CD4-positive, alpha-beta memory T cell (primary cell): ENCODE measurements at regions not wholly inside any gene's neighbourhood (a gene's known extent, or its start where the extent isn't known, plus 50 kb on each side); places are given as distances from the start of the nearest gene placed in this dataset.

ENCODE experiments used
- CTCF ChIA-PET: fragments of 350-600 bp; sonication (Branson Sonifier 250); formaldehyde crosslinking; loops from one replicate; lab custom pipeline; 2021; ENCODE audit warnings: inconsistent platforms; ENCODE audit not compliant: partially characterized antibody; lab: Charles Lee
- POLR2A ChIA-PET: fragments of 350-600 bp; sonication (Branson Sonifier 250); formaldehyde crosslinking; loops from one replicate; lab custom pipeline; 2021; ENCODE audit not compliant: partially characterized antibody; lab: Charles Lee
- DNase-seq, 5 donors: peaks; one replicate each; pipeline versions ENCODE4 v3.0.0 to v3.0.0-alpha.2; 2020 to 2022; ENCODE audit warnings: mixed read lengths in 1 of 5
- H3K27ac ChIP-seq: one replicate; pipeline ENCODE4 v1.7.0; 2013; ENCODE audit warnings: low read depth, low read length
- H3K27me3 ChIP-seq: 2 replicates; pipeline ENCODE4 v1.7.0; 2013; ENCODE audit warnings: mild to moderate bottlenecking, low read length, moderate library complexity; ENCODE audit not compliant: insufficient read depth
- H3K36me3 ChIP-seq: 2 replicates; pipeline ENCODE4 v1.7.0; 2013; ENCODE audit warnings: mild to moderate bottlenecking, low read length, moderate library complexity; ENCODE audit not compliant: insufficient read depth
- H3K4me1 ChIP-seq: 2 replicates; pipeline ENCODE4 v1.7.0; 2013; ENCODE audit warnings: mild to moderate bottlenecking, low read length, moderate library complexity; ENCODE audit not compliant: insufficient read depth
- H3K4me3 ChIP-seq, 2 donors: one replicate each; pipeline ENCODE4 v1.7.0; 2013; ENCODE audit warnings: low read length in 2 of 2, mild to moderate bottlenecking in 1 of 2
- H3K9me3 ChIP-seq, 2 donors: one replicate each; pipeline ENCODE4 v1.7.0; 2013; ENCODE audit warnings: low read length in 2 of 2, control low read depth in 1 of 2; ENCODE audit not compliant: control insufficient read depth in 1 of 2
- H3K27ac Mint-ChIP-seq, 7 donors: one replicate each; pipeline ENCODE4 v1.8.0; 2020 to 2021; ENCODE audit warnings: mixed read lengths in 7 of 7, mild to moderate bottlenecking in 6 of 7, inconsistent platforms in 3 of 7, moderate library complexity in 3 of 7
- H3K27me3 Mint-ChIP-seq, 2 donors: one replicate each; pipeline ENCODE4 v1.8.0; 2020 to 2021; ENCODE audit warnings: mixed read lengths in 2 of 2
- H3K36me3 Mint-ChIP-seq, 2 donors: one replicate each; pipeline ENCODE4 v1.8.0; 2020 to 2021; ENCODE audit warnings: mixed read lengths in 2 of 2, inconsistent platforms in 1 of 2, mild to moderate bottlenecking in 1 of 2
- H3K4me1 Mint-ChIP-seq, 4 donors: one replicate each; pipeline ENCODE4 v1.8.0; 2020 to 2021; ENCODE audit warnings: mixed read lengths in 4 of 4, mild to moderate bottlenecking in 1 of 4
- H3K4me3 Mint-ChIP-seq, 8 donors: one replicate each; pipeline ENCODE4 v1.8.0; 2020 to 2021; ENCODE audit warnings: mixed read lengths in 8 of 8, mild to moderate bottlenecking in 7 of 8, moderate library complexity in 6 of 8, inconsistent platforms in 3 of 8
- H3K9me3 Mint-ChIP-seq, 8 donors: one replicate each; pipeline ENCODE4 v1.8.0; 2020 to 2021; ENCODE audit warnings: mixed read lengths in 8 of 8, mild to moderate bottlenecking in 5 of 8, inconsistent platforms in 3 of 8, moderate library complexity in 1 of 8
- intact Hi-C: fragments of 100-400 bp; cut with micrococcal nuclease; formaldehyde crosslinking; loops from one replicate; pipeline ENCODE4 v1.15.1; 2023

- H3K4me3 Mint-ChIP-seq, result no peak overlapping the region
- H3K27ac Mint-ChIP-seq, result no peak overlapping the region
- no peaks in the 10 kb centered on the region for H3K36me3 ChIP-seq
- intact Hi-C loops, result no loop called here
- H3K9me3 Mint-ChIP-seq, result peaks cover 3 to 11% (median 6%) of the 10 kb centered on the region in 8 donors
- H3K27me3 ChIP-seq, result no peaks in the 10 kb centered on the region
- H3K4me3 ChIP-seq, result no peak overlapping the region
- ChIA-PET POLR2A (no interaction called here), CTCF (no interaction called here)
- no peaks in the 10 kb centered on the region for H3K9me3 ChIP-seq
- no peaks in the 10 kb centered on the region for H3K4me1 ChIP-seq
- H3K36me3 Mint-ChIP-seq, result no peaks in the 10 kb centered on the region
- DNase-seq, result no peak
- H3K4me1 Mint-ChIP-seq, result no peaks in the 10 kb centered on the region
- H3K27me3 Mint-ChIP-seq, result peaks cover 5 to 22% of the 10 kb centered on the region in 2 donors
- H3K27ac ChIP-seq, result no peak overlapping the region
These were observed 240.2 kb downstream of the AJAP1 start for GRCh38 chr1:4894566-4894965.

GRCh38 chr1:4880626-4881025 lies 226.2 kb downstream of the AJAP1 start:
- H3K27me3 Mint-ChIP-seq, result peaks cover 9 to 24% of the 10 kb centered on the region in 2 donors
- Histone ChIP-seq H3K9me3 (no peaks in the 10 kb centered on the region), H3K27me3 (no peaks in the 10 kb centered on the region), H3K4me1 (no peaks in the 10 kb centered on the region), H3K36me3 (no peaks in the 10 kb centered on the region), H3K4me3 (no peak overlapping the region), H3K27ac (no peak overlapping the region)
- no peaks in the 10 kb centered on the region for H3K36me3 Mint-ChIP-seq
- no peak for DNase-seq
- ChIA-PET POLR2A (no interaction called here), CTCF (no interaction called here)
- no peak overlapping the region for H3K27ac Mint-ChIP-seq
- intact Hi-C loops, result no loop called here
- no peak overlapping the region for H3K4me3 Mint-ChIP-seq
- H3K4me1 Mint-ChIP-seq, result no peaks in the 10 kb centered on the region
- peaks cover 0 to 4% (median 2%) of the 10 kb centered on the region in 8 donors for H3K9me3 Mint-ChIP-seq

- Histone ChIP-seq H3K9me3 (no peaks in the 10 kb centered on the region), H3K4me3 (no peak overlapping the region), H3K4me1 (no peaks in the 10 kb centered on the region), H3K36me3 (no peaks in the 10 kb centered on the region), H3K27ac (no peak overlapping the region), H3K27me3 (no peaks in the 10 kb centered on the region)
- POLR2A ChIA-PET, result no interaction called here
- peaks cover 5 to 24% of the 10 kb centered on the region in 2 donors for H3K27me3 Mint-ChIP-seq
- H3K27ac Mint-ChIP-seq, result no peak overlapping the region
- H3K4me1 Mint-ChIP-seq, result no peaks in the 10 kb centered on the region
- CTCF ChIA-PET, result no interaction called here
- no peak overlapping the region for H3K4me3 Mint-ChIP-seq
- peaks cover 0 to 4% (median 0%) of the 10 kb centered on the region in 8 donors for H3K9me3 Mint-ChIP-seq
- intact Hi-C loops, result no loop called here
- DNase-seq, result no peak
- no peaks in the 10 kb centered on the region for H3K36me3 Mint-ChIP-seq
These were observed 223.0 kb downstream of the AJAP1 start for GRCh38 chr1:4877426-4877825.

GRCh38 chr1:4871373-4871772 lies 217.0 kb downstream of the AJAP1 start:
- CTCF ChIA-PET, result no interaction called here
- H3K27ac Mint-ChIP-seq, result no peak overlapping the region
- peaks cover 5% of the 10 kb centered on the region in 2 donors for H3K27me3 Mint-ChIP-seq
- H3K27ac ChIP-seq, result no peak overlapping the region
- H3K4me1 ChIP-seq, result no peaks in the 10 kb centered on the region
- intact Hi-C loops, result no loop called here
- POLR2A ChIA-PET, result no interaction called here
- no peak for DNase-seq
- H3K9me3 Mint-ChIP-seq, result peaks cover 0 to 4% (median 0%) of the 10 kb centered on the region in 8 donors
- no peaks in the 10 kb centered on the region for H3K27me3 ChIP-seq
- no peaks in the 10 kb centered on the region for H3K36me3 ChIP-seq
- no peaks in the 10 kb centered on the region for H3K36me3 Mint-ChIP-seq
- no peak overlapping the region for H3K4me3 ChIP-seq
- no peaks in the 10 kb centered on the region for H3K4me1 Mint-ChIP-seq
- no peaks in the 10 kb centered on the region for H3K9me3 ChIP-seq
- no peak overlapping the region for H3K4me3 Mint-ChIP-seq

- intact Hi-C loops, result no loop called here
- H3K36me3 Mint-ChIP-seq, result no peaks in the 10 kb centered on the region
- ChIA-PET CTCF (no interaction called here), POLR2A (no interaction called here)
- H3K27ac Mint-ChIP-seq, result no peak overlapping the region
- peaks cover 0 to 9% (median under 1%) of the 10 kb centered on the region in 8 donors for H3K9me3 Mint-ChIP-seq
- no peak overlapping the region for H3K4me3 Mint-ChIP-seq
- H3K4me3 ChIP-seq, result no peak overlapping the region
- no peaks in the 10 kb centered on the region for H3K4me1 ChIP-seq
- H3K4me1 Mint-ChIP-seq, result no peaks in the 10 kb centered on the region
- no peak for DNase-seq
- H3K27me3 ChIP-seq, result no peaks in the 10 kb centered on the region
- no peaks in the 10 kb centered on the region for H3K9me3 ChIP-seq
- no peaks in the 10 kb centered on the region for H3K36me3 ChIP-seq
- H3K27ac ChIP-seq, result no peak overlapping the region
- H3K27me3 Mint-ChIP-seq, result peaks cover 5 to 7% of the 10 kb centered on the region in 2 donors
These were observed 214.1 kb downstream of the AJAP1 start for GRCh38 chr1:4868521-4868920.

- CTCF ChIA-PET, result no interaction called here
These were observed 202.0 kb downstream of the AJAP1 start for GRCh38 chr1:4856396-4856795.

GRCh38 chr1:4854367-4854766 lies 200.0 kb downstream of the AJAP1 start:
- Mint-ChIP-seq H3K4me3 (no peak overlapping the region), H3K36me3 (no peaks in the 10 kb centered on the region), H3K27me3 (peaks cover 0 to under 1% of the 10 kb centered on the region in 2 donors), H3K4me1 (no peaks in the 10 kb centered on the region), H3K9me3 (peaks cover 0 to 17% (median under 1%) of the 10 kb centered on the region in 8 donors), H3K27ac (no peak overlapping the region)
- DNase-seq, result no peak
- Histone ChIP-seq H3K4me3 (no peak overlapping the region), H3K27me3 (no peaks in the 10 kb centered on the region), H3K36me3 (no peaks in the 10 kb centered on the region), H3K9me3 (peaks cover 0 to 4% of the 10 kb centered on the region in 2 donors), H3K4me1 (no peaks in the 10 kb centered on the region), H3K27ac (no peak overlapping the region)
- intact Hi-C loops, result no loop called here
- CTCF ChIA-PET, result no interaction called here
- POLR2A ChIA-PET, result no interaction called here

More at GRCh38 chr1:4856396-4856795, 202.0 kb downstream of the AJAP1 start:
- no peak overlapping the region for H3K27ac ChIP-seq
- DNase-seq, result no peak
- H3K4me1 ChIP-seq, result no peaks in the 10 kb centered on the region
- H3K4me3 Mint-ChIP-seq, result no peak overlapping the region
- no peaks in the 10 kb centered on the region for H3K4me1 Mint-ChIP-seq
- H3K9me3 ChIP-seq, result no peaks in the 10 kb centered on the region
- H3K36me3 Mint-ChIP-seq, result no peaks in the 10 kb centered on the region
- no peak overlapping the region for H3K4me3 ChIP-seq
- intact Hi-C loops, result no loop called here
- POLR2A ChIA-PET, result no interaction called here
- peaks cover 0 to 13% (median 2%) of the 10 kb centered on the region in 8 donors for H3K9me3 Mint-ChIP-seq
- H3K27ac Mint-ChIP-seq, result no peak overlapping the region
- no peaks in the 10 kb centered on the region for H3K36me3 ChIP-seq
- H3K27me3 ChIP-seq, result no peaks in the 10 kb centered on the region
- no peaks in the 10 kb centered on the region for H3K27me3 Mint-ChIP-seq

GRCh38 chr1:4853904-4854303 lies 199.5 kb downstream of the AJAP1 start:
- Mint-ChIP-seq H3K27me3 (peaks cover 0 to 4% of the 10 kb centered on the region in 2 donors), H3K4me1 (no peaks in the 10 kb centered on the region), H3K36me3 (no peaks in the 10 kb centered on the region), H3K9me3 (peaks cover 0 to 15% (median 0%) of the 10 kb centered on the region in 8 donors), H3K27ac (no peak overlapping the region), H3K4me3 (no peak overlapping the region)
- Histone ChIP-seq H3K4me3 (no peak overlapping the region), H3K4me1 (no peaks in the 10 kb centered on the region), H3K27ac (no peak overlapping the region), H3K27me3 (no peaks in the 10 kb centered on the region), H3K9me3 (peaks cover 0 to 4% of the 10 kb centered on the region in 2 donors), H3K36me3 (no peaks in the 10 kb centered on the region)
- no peak for DNase-seq
- ChIA-PET POLR2A (no interaction called here), CTCF (no interaction called here)
- intact Hi-C loops, result no loop called here
